Adrenal gland (tissue), 5 donors: ENCODE measurements at regions not wholly inside any gene's neighbourhood (a gene's known extent, or its start where the extent isn't known, plus 50 kb on each side); places are given as distances from the start of the nearest gene placed in this dataset.

Experiments
- CTCF ChIP-seq, 6 experiments: fragments of 450-650 bp in 4 of 6; fragments of 200-600 bp in 2 of 6; sonication (generic) in 1 of 6; IDR thresholded peaks; 1 replicate in 5 of 6; 2 replicates in 1 of 6; pipeline versions ENCODE4 v1.5.1 to v1.8.0; 2016 to 2021; ENCODE audit warnings: antibody characterized with exemption in 6 of 6, mild to moderate bottlenecking in 2 of 6, moderate library complexity in 1 of 6
- POLR2A ChIP-seq, 2 donors: fragments of 450-650 bp; IDR thresholded peaks; one replicate each; pipeline ENCODE4 v1.6.1; 2017; ENCODE audit warnings: antibody characterized with exemption in 2 of 2, mild to moderate bottlenecking in 2 of 2, moderate library complexity in 1 of 2
- donor health status: DM: no; HTN: no; CAD: no.

DNA sequence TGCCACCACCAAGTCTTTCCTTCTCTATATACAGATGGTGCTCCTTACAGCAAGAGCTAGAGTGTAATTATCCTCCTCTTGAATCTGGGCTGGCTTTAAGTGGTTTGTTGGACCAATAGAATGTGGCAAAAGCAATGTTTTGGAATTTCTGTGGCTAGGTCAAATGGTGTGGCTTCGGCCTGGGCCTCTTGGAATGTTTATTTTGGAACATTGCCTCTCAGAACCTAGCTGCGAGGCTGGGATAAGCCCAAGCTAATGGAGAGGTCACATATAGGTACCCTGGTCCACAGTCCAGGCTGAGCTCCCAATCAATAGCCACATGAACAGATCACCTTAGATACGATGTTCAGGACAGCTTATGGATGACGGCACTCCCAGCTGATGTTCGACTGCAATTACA, 556.7 kb downstream of the TYW1 start:
- no peak for TF ChIP-seq CTCF (IDR thresholded peaks at IDR 0.05)
- TF ChIP-seq POLR2A (IDR thresholded peaks at IDR 0.05) = no peak
